ENCODE measurements at regions not wholly inside any gene's neighbourhood (a gene's known extent, or its start where the extent isn't known, plus 50 kb on each side); places are given as distances from the start of the nearest gene placed in this dataset.
"Not testable (repeated sequence)": the region's sequence is repeated elsewhere in the genome, so short reads cannot be mapped to it uniquely, and the experiment has no call there.

DNA sequence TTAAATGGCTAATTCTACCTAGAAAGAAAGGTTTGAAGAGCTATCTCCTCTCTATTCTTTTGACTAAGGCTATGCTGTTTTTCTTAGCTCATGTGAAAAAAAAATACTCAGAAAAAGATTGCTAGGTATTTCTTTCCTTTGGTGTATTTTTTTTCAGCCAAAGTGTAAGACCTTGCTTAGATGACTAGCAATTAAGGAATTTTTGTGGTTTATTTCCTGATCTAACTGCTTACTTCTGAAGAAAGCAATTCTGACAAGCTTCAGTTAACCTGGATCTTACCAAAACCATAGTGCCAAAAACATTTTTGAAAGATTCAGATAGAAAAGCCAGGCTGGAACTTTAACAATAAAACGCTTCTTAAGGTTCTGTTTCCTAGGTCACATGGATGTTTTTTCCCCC, 315.6 kb downstream of the SOX2 start:
- H3K9me3 Mint-ChIP-seq (ENCODE audit: low read depth), result no peaks in the 10 kb centered on the region
- H3K27me3 Mint-ChIP-seq, result peaks cover 7% of the 10 kb centered on the region
- H3K27ac Mint-ChIP-seq, result no peak overlapping the region
- no peaks in the 10 kb centered on the region for H3K36me3 Mint-ChIP-seq (ENCODE audit: insufficient read depth)
- no peak for DNase-seq (ENCODE audit: low spot score, unreplicated experiment)
- H3K4me1 Mint-ChIP-seq (ENCODE audit: low read depth), result peaks cover 31% of the 10 kb centered on the region
- TF ChIP-seq, protein P1, sequence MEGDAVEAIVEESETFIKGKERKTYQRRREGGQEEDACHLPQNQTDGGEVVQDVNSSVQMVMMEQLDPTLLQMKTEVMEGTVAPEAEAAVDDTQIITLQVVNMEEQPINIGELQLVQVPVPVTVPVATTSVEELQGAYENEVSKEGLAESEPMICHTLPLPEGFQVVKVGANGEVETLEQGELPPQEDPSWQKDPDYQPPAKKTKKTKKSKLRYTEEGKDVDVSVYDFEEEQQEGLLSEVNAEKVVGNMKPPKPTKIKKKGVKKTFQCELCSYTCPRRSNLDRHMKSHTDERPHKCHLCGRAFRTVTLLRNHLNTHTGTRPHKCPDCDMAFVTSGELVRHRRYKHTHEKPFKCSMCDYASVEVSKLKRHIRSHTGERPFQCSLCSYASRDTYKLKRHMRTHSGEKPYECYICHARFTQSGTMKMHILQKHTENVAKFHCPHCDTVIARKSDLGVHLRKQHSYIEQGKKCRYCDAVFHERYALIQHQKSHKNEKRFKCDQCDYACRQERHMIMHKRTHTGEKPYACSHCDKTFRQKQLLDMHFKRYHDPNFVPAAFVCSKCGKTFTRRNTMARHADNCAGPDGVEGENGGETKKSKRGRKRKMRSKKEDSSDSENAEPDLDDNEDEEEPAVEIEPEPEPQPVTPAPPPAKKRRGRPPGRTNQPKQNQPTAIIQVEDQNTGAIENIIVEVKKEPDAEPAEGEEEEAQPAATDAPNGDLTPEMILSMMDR (IDR thresholded peaks at IDR 0.05; ENCODE audit: unreplicated experiment), result no peak
- H3K4me3 Mint-ChIP-seq (ENCODE audit: low read depth), result no peak overlapping the region

DNA sequence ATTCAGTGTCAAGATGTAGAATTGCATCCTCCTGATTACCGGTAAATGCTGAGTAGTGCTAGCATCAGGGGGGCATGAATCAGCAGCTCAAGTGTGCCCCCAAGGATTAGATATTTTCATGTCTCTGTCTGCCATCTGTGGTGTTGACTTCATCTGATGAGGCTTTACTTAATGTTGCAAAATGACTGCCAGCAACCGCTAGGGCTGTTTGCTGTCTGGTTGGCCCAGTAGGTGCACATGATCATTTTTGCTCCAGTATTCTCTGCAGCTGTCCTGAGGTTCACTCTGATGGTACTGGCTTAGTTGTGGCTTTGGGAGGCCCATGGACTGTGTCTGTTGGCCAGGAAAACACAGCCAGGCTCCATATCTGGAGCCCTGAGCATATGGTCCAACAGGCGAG, 316.4 kb downstream of the SOX2 start:
- TF ChIP-seq, protein P1 (IDR thresholded peaks at IDR 0.05; ENCODE audit: unreplicated experiment), result no peak
- no peak for DNase-seq (ENCODE audit: low spot score, unreplicated experiment)
- no peak overlapping the region for H3K4me3 Mint-ChIP-seq (ENCODE audit: low read depth)
- no peak overlapping the region for H3K27ac Mint-ChIP-seq
- H3K36me3 Mint-ChIP-seq (ENCODE audit: insufficient read depth), result no peaks in the 10 kb centered on the region
- peaks cover 30% of the 10 kb centered on the region for H3K4me1 Mint-ChIP-seq (ENCODE audit: low read depth)
- peaks cover 7% of the 10 kb centered on the region for H3K27me3 Mint-ChIP-seq
- H3K9me3 Mint-ChIP-seq (ENCODE audit: low read depth), result no peaks in the 10 kb centered on the region

GRCh38 chr3:182034231-182034630, 322.5 kb downstream of the SOX2 start:
- not testable (repeated sequence) for DNase-seq (ENCODE audit: low spot score, unreplicated experiment); H3K36me3 Mint-ChIP-seq (ENCODE audit: insufficient read depth); H3K27ac Mint-ChIP-seq; H3K4me3 Mint-ChIP-seq (ENCODE audit: low read depth); H3K9me3 Mint-ChIP-seq (ENCODE audit: low read depth)
- peaks cover 10% of the 10 kb centered on the region for H3K4me1 Mint-ChIP-seq (ENCODE audit: low read depth)
- H3K27me3 Mint-ChIP-seq, result peaks cover 11% of the 10 kb centered on the region

GRCh38 chr3:182035324-182035723, 323.6 kb downstream of the SOX2 start:
- Mint-ChIP-seq H3K27ac (no peak overlapping the region), H3K27me3 (peaks cover 11% of the 10 kb centered on the region), H3K4me3 (ENCODE audit: low read depth) (no peak overlapping the region), H3K9me3 (ENCODE audit: low read depth) (peaks cover 4% of the 10 kb centered on the region), H3K36me3 (ENCODE audit: insufficient read depth) (no peaks in the 10 kb centered on the region), H3K4me1 (ENCODE audit: low read depth) (peaks cover 5% of the 10 kb centered on the region)
- no peak for DNase-seq (ENCODE audit: low spot score, unreplicated experiment)
- TF ChIP-seq, protein P1 (IDR thresholded peaks at IDR 0.05; ENCODE audit: unreplicated experiment), result no peak

- H3K36me3 Mint-ChIP-seq (ENCODE audit: insufficient read depth), result no peaks in the 10 kb centered on the region
- no peak overlapping the region for H3K27ac Mint-ChIP-seq
- TF ChIP-seq, protein P1 (IDR thresholded peaks at IDR 0.05; ENCODE audit: unreplicated experiment), result no peak
- no peak for DNase-seq (ENCODE audit: low spot score, unreplicated experiment)
- H3K9me3 Mint-ChIP-seq (ENCODE audit: low read depth), result peaks cover 4% of the 10 kb centered on the region
- peaks cover 8% of the 10 kb centered on the region for H3K27me3 Mint-ChIP-seq
- no peak overlapping the region for H3K4me3 Mint-ChIP-seq (ENCODE audit: low read depth)
- H3K4me1 Mint-ChIP-seq (ENCODE audit: low read depth), result no peaks in the 10 kb centered on the region
Observed at GRCh38 chr3:182036382-182036781, 324.7 kb downstream of the SOX2 start.

DNA sequence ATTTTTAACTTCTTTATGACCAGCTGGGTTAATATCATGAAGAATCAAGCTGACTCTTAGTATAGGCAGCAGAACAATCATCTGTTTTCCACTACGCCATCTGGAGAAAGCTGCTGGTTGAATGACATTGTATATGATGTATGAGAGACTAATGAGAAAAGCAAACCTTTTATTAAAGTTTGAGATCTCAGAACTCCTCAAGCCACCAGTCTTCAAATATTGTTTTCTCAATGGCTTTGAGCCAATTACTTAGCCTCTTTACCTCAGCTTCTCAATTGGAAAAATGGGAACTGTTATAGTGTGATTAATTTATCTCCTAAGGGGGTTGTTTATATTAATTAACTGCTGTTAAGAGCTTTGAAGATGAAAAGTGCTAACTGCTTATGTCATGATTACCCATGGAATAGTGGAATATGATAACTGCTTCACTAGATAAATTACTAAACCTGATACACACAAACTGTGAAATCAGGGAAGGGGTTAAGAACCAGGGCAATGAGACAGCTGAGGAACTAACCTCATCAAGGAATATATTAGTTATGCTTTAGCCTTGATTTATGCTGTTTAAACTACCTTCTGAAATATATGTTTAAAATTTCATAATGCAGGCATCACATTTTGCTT, 330.1 kb downstream of the SOX2 start:
- TF ChIP-seq, protein P1 (IDR thresholded peaks at IDR 0.05; ENCODE audit: unreplicated experiment), result no peak
- Mint-ChIP-seq H3K4me3 (ENCODE audit: low read depth) (no peak overlapping the region), H3K27me3 (no peaks in the 10 kb centered on the region), H3K36me3 (ENCODE audit: insufficient read depth) (no peaks in the 10 kb centered on the region), H3K27ac (no peak overlapping the region), H3K4me1 (ENCODE audit: low read depth) (no peaks in the 10 kb centered on the region), H3K9me3 (ENCODE audit: low read depth) (peaks cover 9% of the 10 kb centered on the region)
- DNase-seq (ENCODE audit: low spot score, unreplicated experiment), result no peak

Measured in progenitor cell of endocrine pancreas (in vitro differentiated cells).